Lower leg skin (tissue), 4 donors: ENCODE measurements at regions not wholly inside any gene's neighbourhood (a gene's known extent, or its start where the extent isn't known, plus 50 kb on each side); places are given as distances from the start of the nearest gene placed in this dataset.

Experiments
- DNase-seq, 2 donors: peaks; one replicate each; pipeline ENCODE4 v3.0.0-alpha.2; 2019; ENCODE audit warnings: low spot score in 2 of 2
- H3K4me3 ChIP-seq: fragments of 200-600 bp; sonication (generic); 2 replicates; pipeline ENCODE4 v1.5.1; 2017; ENCODE audit warnings: mild to moderate bottlenecking, low read depth; ENCODE audit not compliant: poor library complexity, severe bottlenecking
- CTCF ChIP-seq, 3 donors: fragments of 450-650 bp; IDR thresholded peaks; one replicate each; pipeline ENCODE4 v1.5.1; 2016; ENCODE audit warnings: antibody characterized with exemption in 3 of 3, mild to moderate bottlenecking in 3 of 3, moderate library complexity in 2 of 3
- POLR2A ChIP-seq, 2 donors: fragments of 450-650 bp; IDR thresholded peaks; one replicate each; pipeline ENCODE4 v1.6.1; 2016 to 2017; ENCODE audit warnings: antibody characterized with exemption in 2 of 2, mild to moderate bottlenecking in 1 of 2, moderate library complexity in 1 of 2
- WGBS, 2 donors: methylation state at CpG; one replicate each; pipeline ENCODE4 v1.1.5; 2018; 5-methylcytosine and 5-hydroxymethylcytosine counted together
- intact Hi-C: fragments of 100-400 bp; cut with DNase I; formaldehyde crosslinking; loops from one replicate; pipeline ENCODE4 v1.15.0; 2023; ENCODE audit warnings: low total_unique reads

- TF ChIP-seq CTCF (IDR thresholded peaks at IDR 0.05): no peak
- 90 to 96% methylated on average over 5 of the region's 5 CpGs for whole genome bisulfite sequencing, 2 donors
- H3K4me3 ChIP-seq: no peak overlapping the region
- intact Hi-C loops: no loop called here
- no peak for DNase-seq
Measured at GRCh38 chr3:23644099-23644498, 161.7 kb upstream of the UBE2E1 start.

- no peak for DNase-seq
- intact Hi-C loops: no loop called here
- TF ChIP-seq POLR2A (IDR thresholded peaks at IDR 0.05) (no peak), CTCF (IDR thresholded peaks at IDR 0.05) (no peak)
- H3K4me3 ChIP-seq: no peak overlapping the region
- 71 to 85% methylated on average over 3 of the region's 3 CpGs for WGBS, 2 donors
Measured at GRCh38 chr3:23644676-23645075, 161.1 kb upstream of the UBE2E1 start.

- intact Hi-C loops: no loop called here
- TF ChIP-seq POLR2A (IDR thresholded peaks at IDR 0.05): no peak
- TF ChIP-seq CTCF (IDR thresholded peaks at IDR 0.05): no peak
- DNase-seq: no peak
- no peak overlapping the region for H3K4me3 ChIP-seq
- WGBS, 2 donors: 87 to 91% methylated on average over 9 of the region's 9 CpGs
Measured at GRCh38 chr3:23645533-23646183, 160.1 kb upstream of the UBE2E1 start.

GRCh38 chr3:23646184-23646920, 159.4 kb upstream of the UBE2E1 start:
- no peak overlapping the region for H3K4me3 ChIP-seq
- 49 to 64% methylated on average over 8 of the region's 8 CpGs for WGBS, 2 donors
- intact Hi-C loops: no loop called here
- DNase-seq: no peak
- no peak for TF ChIP-seq POLR2A (IDR thresholded peaks at IDR 0.05)
- no peak for TF ChIP-seq CTCF (IDR thresholded peaks at IDR 0.05)

GRCh38 chr3:23647706-23648258, 158.0 kb upstream of the UBE2E1 start:
- TF ChIP-seq CTCF (IDR thresholded peaks at IDR 0.05) (no peak), POLR2A (IDR thresholded peaks at IDR 0.05) (no peak)
- H3K4me3 ChIP-seq: no peak overlapping the region
- WGBS, 2 donors: 92 to 94% methylated on average over 6 of the region's 6 CpGs
- intact Hi-C loops: no loop called here
- DNase-seq: no peak
